ENCODE measurements at regions not wholly inside any gene's neighbourhood (a gene's known extent, or its start where the extent isn't known, plus 50 kb on each side); places are given as distances from the start of the nearest gene placed in this dataset.
A peak's percentile ranks its signal among the peaks of the same experiment; 100 is the strongest.
"Not testable (repeated sequence)": the region's sequence is repeated elsewhere in the genome, so short reads cannot be mapped to it uniquely, and the experiment has no call there.

GRCh38 chr7:65699026-65699714, 173.7 kb upstream of the VKORC1L1 start:
- peak; percentile 20 for DNase-seq (ENCODE audit: unreplicated experiment)
- H3K4me1 Mint-ChIP-seq (ENCODE audit: insufficient read depth, unreplicated experiment) = peaks cover 11% of the 10 kb centered on the region
- H3K27ac Mint-ChIP-seq (ENCODE audit: low read depth, unreplicated experiment); CTCF ChIA-PET; H3K27me3 Mint-ChIP-seq (ENCODE audit: insufficient read depth, unreplicated experiment); H3K9me3 Mint-ChIP-seq (ENCODE audit: unreplicated experiment); BruUV-seq (replicated peaks); H3K4me3 Mint-ChIP-seq (ENCODE audit: unreplicated experiment); intact Hi-C loops (cut with micrococcal nuclease); POLR2A ChIA-PET; H3K36me3 Mint-ChIP-seq (ENCODE audit: insufficient read depth, unreplicated experiment): not testable (repeated sequence)

GRCh38 chr7:65699715-65700356, 173.0 kb upstream of the VKORC1L1 start:
- H3K4me1 Mint-ChIP-seq (ENCODE audit: insufficient read depth, unreplicated experiment) = peaks cover 11% of the 10 kb centered on the region
- intact Hi-C loops (cut with micrococcal nuclease); POLR2A ChIA-PET; H3K36me3 Mint-ChIP-seq (ENCODE audit: insufficient read depth, unreplicated experiment); BruUV-seq (replicated peaks); H3K27ac Mint-ChIP-seq (ENCODE audit: low read depth, unreplicated experiment); CTCF ChIA-PET; DNase-seq (ENCODE audit: unreplicated experiment); H3K27me3 Mint-ChIP-seq (ENCODE audit: insufficient read depth, unreplicated experiment); H3K4me3 Mint-ChIP-seq (ENCODE audit: unreplicated experiment); H3K9me3 Mint-ChIP-seq (ENCODE audit: unreplicated experiment): not testable (repeated sequence)

- intact Hi-C loops (cut with micrococcal nuclease); H3K27me3 Mint-ChIP-seq (ENCODE audit: insufficient read depth, unreplicated experiment); H3K4me3 Mint-ChIP-seq (ENCODE audit: unreplicated experiment); H3K27ac Mint-ChIP-seq (ENCODE audit: low read depth, unreplicated experiment); POLR2A ChIA-PET; CTCF ChIA-PET; DNase-seq (ENCODE audit: unreplicated experiment); BruUV-seq (replicated peaks); H3K9me3 Mint-ChIP-seq (ENCODE audit: unreplicated experiment); H3K4me1 Mint-ChIP-seq (ENCODE audit: insufficient read depth, unreplicated experiment); H3K36me3 Mint-ChIP-seq (ENCODE audit: insufficient read depth, unreplicated experiment): not testable (repeated sequence)
Observed at GRCh38 chr7:65719123-65719798, 153.6 kb upstream of the VKORC1L1 start.

GRCh38 chr7:65722361-65722792, 150.5 kb upstream of the VKORC1L1 start:
- Mint-ChIP-seq H3K4me1 (ENCODE audit: insufficient read depth, unreplicated experiment) (no peaks in the 10 kb centered on the region), H3K27ac (ENCODE audit: low read depth, unreplicated experiment) (no peak overlapping the region), H3K4me3 (ENCODE audit: unreplicated experiment) (no peak overlapping the region), H3K9me3 (ENCODE audit: unreplicated experiment) (no peaks in the 10 kb centered on the region), H3K27me3 (ENCODE audit: insufficient read depth, unreplicated experiment) (no peaks in the 10 kb centered on the region), H3K36me3 (ENCODE audit: insufficient read depth, unreplicated experiment) (peaks cover 13% of the 10 kb centered on the region)
- DNase-seq (ENCODE audit: unreplicated experiment) = peak; percentile 56
- BruUV-seq (replicated peaks) = no TSS peak
- ChIA-PET CTCF (no interaction called here), POLR2A (interaction anchor here (0.7 kb wide), 1 partner anchor 28 kb away, joined by 3 read pairs; no protein-coding TSS in a partner anchor)
- intact Hi-C loops (cut with micrococcal nuclease) = loop anchor here (1.0 kb wide), 1 partner anchor 292 kb away; no protein-coding TSS in a partner anchor
- peak; percentile 77 for TF ChIP-seq CTCF (IDR thresholded peaks at IDR 0.05; ENCODE audit: unreplicated experiment)

GRCh38 chr7:65727182-65727581, 145.7 kb upstream of the VKORC1L1 start:
- POLR2A ChIA-PET; H3K9me3 Mint-ChIP-seq (ENCODE audit: unreplicated experiment); H3K27ac Mint-ChIP-seq (ENCODE audit: low read depth, unreplicated experiment); BruUV-seq (replicated peaks); CTCF ChIA-PET; H3K4me1 Mint-ChIP-seq (ENCODE audit: insufficient read depth, unreplicated experiment); intact Hi-C loops (cut with micrococcal nuclease); H3K4me3 Mint-ChIP-seq (ENCODE audit: unreplicated experiment); DNase-seq (ENCODE audit: unreplicated experiment); H3K27me3 Mint-ChIP-seq (ENCODE audit: insufficient read depth, unreplicated experiment): not testable (repeated sequence)
- H3K36me3 Mint-ChIP-seq (ENCODE audit: insufficient read depth, unreplicated experiment) = peaks cover 19% of the 10 kb centered on the region

- no peak for TF ChIP-seq CTCF (IDR thresholded peaks at IDR 0.05; ENCODE audit: unreplicated experiment)
- H3K27me3 Mint-ChIP-seq (ENCODE audit: insufficient read depth, unreplicated experiment) = no peaks in the 10 kb centered on the region
- no peak for DNase-seq (ENCODE audit: unreplicated experiment)
- no TSS peak for BruUV-seq (replicated peaks)
- H3K4me3 Mint-ChIP-seq (ENCODE audit: unreplicated experiment) = no peak overlapping the region
- intact Hi-C loops (cut with micrococcal nuclease) = no loop called here
- CTCF ChIA-PET = no interaction called here
- H3K36me3 Mint-ChIP-seq (ENCODE audit: insufficient read depth, unreplicated experiment) = peaks cover 22% of the 10 kb centered on the region
- H3K4me1 Mint-ChIP-seq (ENCODE audit: insufficient read depth, unreplicated experiment) = no peaks in the 10 kb centered on the region
- no peak overlapping the region for H3K27ac Mint-ChIP-seq (ENCODE audit: low read depth, unreplicated experiment)
- no peaks in the 10 kb centered on the region for H3K9me3 Mint-ChIP-seq (ENCODE audit: unreplicated experiment)
- POLR2A ChIA-PET = no interaction called here
Observed at GRCh38 chr7:65731129-65731528, 141.7 kb upstream of the VKORC1L1 start.
